HUES48 (cell line): ENCODE measurements at regions not wholly inside any gene's neighbourhood (a gene's known extent, or its start where the extent isn't known, plus 50 kb on each side); places are given as distances from the start of the nearest gene placed in this dataset.
"Not testable (repeated sequence)": the region's sequence is repeated elsewhere in the genome, so short reads cannot be mapped to it uniquely, and the experiment has no call there.

ENCODE experiments used
- H3K27ac ChIP-seq: one replicate; pipeline ENCODE4 v1.7.0; 2013; ENCODE audit warnings: low read depth, low read length, inconsistent platforms
- H3K27me3 ChIP-seq: 2 replicates; pipeline ENCODE4 v1.6.1; 2013; ENCODE audit warnings: mild to moderate bottlenecking, low read length; ENCODE audit not compliant: control insufficient read depth, insufficient read depth
- H3K36me3 ChIP-seq: 2 replicates; pipeline ENCODE4 v1.6.1; 2013; ENCODE audit warnings: low read length; ENCODE audit not compliant: control insufficient read depth, insufficient read depth
- H3K4me1 ChIP-seq: 2 replicates; pipeline ENCODE4 v1.6.1; 2013; ENCODE audit warnings: mild to moderate bottlenecking, low read length; ENCODE audit not compliant: control insufficient read depth, insufficient read depth
- H3K4me3 ChIP-seq: 2 replicates; pipeline ENCODE4 v1.5.1; 2013; ENCODE audit warnings: mild to moderate bottlenecking, low read depth, low read length
- H3K9ac ChIP-seq: 2 replicates; pipeline ENCODE4 v1.6.1; 2013; ENCODE audit warnings: mild to moderate bottlenecking, low read depth, low read length, moderate library complexity
- H3K9me3 ChIP-seq: 2 replicates; pipeline ENCODE4 v1.6.1; 2013; ENCODE audit warnings: low read length; ENCODE audit not compliant: control insufficient read depth, insufficient read depth

- H3K4me3 ChIP-seq, result no peak overlapping the region
- no peaks in the 10 kb centered on the region for H3K36me3 ChIP-seq
Observed at GRCh38 chr16:63904930-63905329, 1216.9 kb downstream of the CDH11 start.

GRCh38 chr16:63904182-63904581 is 1217.7 kb downstream of the CDH11 start:
- no peaks in the 10 kb centered on the region for H3K27me3 ChIP-seq
- no peak overlapping the region for H3K27ac ChIP-seq
- no peaks in the 10 kb centered on the region for H3K36me3 ChIP-seq
- H3K9me3 ChIP-seq, result no peaks in the 10 kb centered on the region
- H3K4me1 ChIP-seq, result no peaks in the 10 kb centered on the region; the same call in 1 of the 2 replicates
- H3K9ac ChIP-seq, result no peak overlapping the region
- H3K4me3 ChIP-seq, result no peak overlapping the region

More at GRCh38 chr16:63904930-63905329, 1216.9 kb downstream of the CDH11 start:
- Histone ChIP-seq H3K4me1 (no peaks in the 10 kb centered on the region; the same call in 1 of the 2 replicates), H3K9ac (no peak overlapping the region), H3K9me3 (no peaks in the 10 kb centered on the region), H3K27ac (no peak overlapping the region), H3K27me3 (no peaks in the 10 kb centered on the region)

GRCh38 chr16:63896383-63897109 is 1225.3 kb downstream of the CDH11 start:
- H3K4me1 ChIP-seq, result no peaks in the 10 kb centered on the region; the same call in 1 of the 2 replicates
- H3K27ac ChIP-seq, result no peak overlapping the region
- H3K36me3 ChIP-seq, result no peaks in the 10 kb centered on the region
- no peaks in the 10 kb centered on the region for H3K9me3 ChIP-seq
- H3K4me3 ChIP-seq, result no peak overlapping the region
- no peaks in the 10 kb centered on the region for H3K27me3 ChIP-seq
- no peak overlapping the region for H3K9ac ChIP-seq

GRCh38 chr16:63890723-63891122 is 1231.1 kb downstream of the CDH11 start:
- Histone ChIP-seq H3K36me3 (no peaks in the 10 kb centered on the region), H3K9ac (no peak overlapping the region), H3K4me1 (no peaks in the 10 kb centered on the region), H3K9me3 (no peaks in the 10 kb centered on the region), H3K27ac (no peak overlapping the region), H3K27me3 (no peaks in the 10 kb centered on the region), H3K4me3 (no peak overlapping the region)

GRCh38 chr16:63890081-63890480 is 1231.8 kb downstream of the CDH11 start:
- H3K27ac ChIP-seq, result no peak overlapping the region
- H3K27me3 ChIP-seq, result no peaks in the 10 kb centered on the region
- no peaks in the 10 kb centered on the region for H3K36me3 ChIP-seq
- H3K9me3 ChIP-seq, result no peaks in the 10 kb centered on the region
- H3K4me3 ChIP-seq, result no peak overlapping the region
- no peak overlapping the region for H3K9ac ChIP-seq
- no peaks in the 10 kb centered on the region for H3K4me1 ChIP-seq

GRCh38 chr16:63883091-63883490 is 1238.8 kb downstream of the CDH11 start:
- Histone ChIP-seq H3K36me3 (no peaks in the 10 kb centered on the region), H3K27ac (no peak overlapping the region), H3K9me3 (no peaks in the 10 kb centered on the region), H3K27me3 (no peaks in the 10 kb centered on the region), H3K4me3 (no peak overlapping the region), H3K4me1 (peaks cover 27% of the 10 kb centered on the region), H3K9ac (no peak overlapping the region)

GRCh38 chr16:63882576-63882975 is 1239.3 kb downstream of the CDH11 start:
- Histone ChIP-seq H3K4me1 (peaks cover 27% of the 10 kb centered on the region), H3K4me3 (no peak overlapping the region), H3K9ac (no peak overlapping the region), H3K9me3 (no peaks in the 10 kb centered on the region), H3K27me3 (no peaks in the 10 kb centered on the region), H3K27ac (no peak overlapping the region), H3K36me3 (no peaks in the 10 kb centered on the region)

GRCh38 chr16:63880948-63881347 is 1240.9 kb downstream of the CDH11 start:
- no peaks in the 10 kb centered on the region for H3K9me3 ChIP-seq
- H3K36me3 ChIP-seq, result no peaks in the 10 kb centered on the region
- H3K4me1 ChIP-seq, result peaks cover 27% of the 10 kb centered on the region
- no peak overlapping the region for H3K9ac ChIP-seq
- no peak overlapping the region for H3K27ac ChIP-seq
- no peaks in the 10 kb centered on the region for H3K27me3 ChIP-seq
- H3K4me3 ChIP-seq, result no peak overlapping the region

- Histone ChIP-seq H3K36me3 (no peaks in the 10 kb centered on the region), H3K4me1 (peaks cover 2% of the 10 kb centered on the region), H3K9ac (no peak overlapping the region), H3K27me3 (no peaks in the 10 kb centered on the region), H3K9me3 (no peaks in the 10 kb centered on the region), H3K27ac (no peak overlapping the region), H3K4me3 (no peak overlapping the region)
Observed at GRCh38 chr16:63877401-63877800, 1244.5 kb downstream of the CDH11 start.

- Histone ChIP-seq H3K9me3 (no peaks in the 10 kb centered on the region), H3K27me3 (no peaks in the 10 kb centered on the region), H3K9ac (no peak overlapping the region), H3K36me3 (no peaks in the 10 kb centered on the region), H3K4me3 (no peak overlapping the region), H3K4me1 (no peaks in the 10 kb centered on the region), H3K27ac (no peak overlapping the region)
Observed at GRCh38 chr16:63876103-63876502, 1245.8 kb downstream of the CDH11 start.

GRCh38 chr16:63860700-63861099 is 1261.2 kb downstream of the CDH11 start:
- not testable (repeated sequence) for H3K27me3 ChIP-seq, H3K4me3 ChIP-seq, H3K4me1 ChIP-seq, H3K36me3 ChIP-seq, H3K9ac ChIP-seq, H3K9me3 ChIP-seq, H3K27ac ChIP-seq
